Breast epithelium (tissue), 4 donors: ENCODE measurements at regions not wholly inside any gene's neighbourhood (a gene's known extent, or its start where the extent isn't known, plus 50 kb on each side); places are given as distances from the start of the nearest gene placed in this dataset.
A peak's percentile ranks its signal among the peaks of the same experiment; 100 is the strongest.

Source experiments
- DNase-seq, 2 donors: peaks; one replicate each; pipeline ENCODE4 v3.0.0-alpha.2; 2019; ENCODE audit warnings: low spot score in 2 of 2
- H3K27ac ChIP-seq, 2 donors: fragments of 200-600 bp; sonication (generic) in 1 of 2; one replicate each; pipeline ENCODE4 v1.5.1; 2016 to 2019; ENCODE audit warnings: mild to moderate bottlenecking in 1 of 2
- H3K27me3 ChIP-seq, 2 donors: fragments of 200-600 bp; sonication (generic) in 1 of 2; one replicate each; pipeline versions ENCODE4 v1.5.1 to v1.6.0; 2017 to 2019; ENCODE audit warnings: control low read depth in 1 of 2, mild to moderate bottlenecking in 1 of 2
- H3K36me3 ChIP-seq: fragments of 200-600 bp; one replicate; pipeline ENCODE4 v1.5.1; 2019
- H3K4me1 ChIP-seq, 2 donors: fragments of 200-600 bp; sonication (generic); one replicate each; pipeline ENCODE4 v1.5.1; 2016 to 2019; ENCODE audit warnings: control low read depth in 1 of 2
- H3K4me3 ChIP-seq, 3 donors: fragments of 200-600 bp; sonication (generic); 1 replicate in 2 of 3; 2 replicates in 1 of 3; pipeline ENCODE4 v1.5.1; 2016 to 2019; ENCODE audit warnings: mild to moderate bottlenecking in 3 of 3, moderate library complexity in 2 of 3
- H3K9me3 ChIP-seq, 2 donors: fragments of 200-600 bp; sonication (generic) in 1 of 2; one replicate each; pipeline ENCODE4 v1.5.1; 2016 to 2019; ENCODE audit warnings: control low read depth in 1 of 2
- CTCF ChIP-seq, 3 donors: fragments of 450-650 bp; IDR thresholded peaks; one replicate each; pipeline ENCODE4 v1.5.1; 2016 to 2017; ENCODE audit warnings: antibody characterized with exemption in 3 of 3, mild to moderate bottlenecking in 3 of 3, moderate library complexity in 3 of 3
- POLR2A ChIP-seq: fragments of 450-650 bp; IDR thresholded peaks from one replicate; pipeline ENCODE4 v1.6.1; 2016; ENCODE audit warnings: antibody characterized with exemption, mild to moderate bottlenecking, moderate library complexity
- POLR2AphosphoS5 ChIP-seq, 3 donors: sonication (generic); formaldehyde crosslinking; IDR thresholded peaks; one replicate each; pipeline ENCODE4 v1.6.1; 2017; ENCODE audit warnings: antibody characterized with exemption in 3 of 3
- intact Hi-C: fragments of 100-400 bp; cut with DNase I; formaldehyde crosslinking; loops from one replicate; pipeline ENCODE4 v1.15.1; 2023; ENCODE audit warnings: low total_unique reads

- Histone ChIP-seq H3K4me1 (no peaks in the 10 kb centered on the region), H3K27me3 (peaks cover 0 to 11% of the 10 kb centered on the region in 2 donors), H3K9me3 (no peaks in the 10 kb centered on the region), H3K4me3 (peak overlapping the region; percentile 3 to 46 (median 21)), H3K27ac (peak overlapping the region; percentile 68 to 91), H3K36me3 (no peaks in the 10 kb centered on the region)
- intact Hi-C loops = no loop called here
- DNase-seq = peak in 1 of 2 donors; percentile 30
- no peak for TF ChIP-seq POLR2AphosphoS5 (IDR thresholded peaks at IDR 0.05)
- no peak for TF ChIP-seq POLR2A
- no peak for TF ChIP-seq CTCF (IDR thresholded peaks at IDR 0.05)
Measured at GRCh38 chrX:9341291-9342201, 123.3 kb upstream of the TBL1X start.

- TF ChIP-seq CTCF (IDR thresholded peaks at IDR 0.05) (no peak), POLR2A (no peak), POLR2AphosphoS5 (IDR thresholded peaks at IDR 0.05) (no peak)
- peak; percentile 72 to 75 for DNase-seq
- Histone ChIP-seq H3K4me1 (no peaks in the 10 kb centered on the region), H3K27me3 (peaks cover 0 to 10% of the 10 kb centered on the region in 2 donors), H3K9me3 (no peaks in the 10 kb centered on the region), H3K36me3 (no peaks in the 10 kb centered on the region), H3K4me3 (peak overlapping the region in 1 of 3 donors; percentile 46), H3K27ac (peak overlapping the region; percentile 33 to 48)
- intact Hi-C loops = no loop called here
Measured at GRCh38 chrX:9342561-9343051, 122.3 kb upstream of the TBL1X start.

GRCh38 chrX:9343971-9344370, 120.9 kb upstream of the TBL1X start:
- Histone ChIP-seq H3K27me3 (peaks cover 0 to 10% of the 10 kb centered on the region in 2 donors), H3K4me3 (no peak overlapping the region), H3K27ac (no peak overlapping the region), H3K36me3 (no peaks in the 10 kb centered on the region), H3K4me1 (no peaks in the 10 kb centered on the region), H3K9me3 (no peaks in the 10 kb centered on the region)
- intact Hi-C loops = no loop called here
- DNase-seq = no peak
- no peak for TF ChIP-seq POLR2AphosphoS5 (IDR thresholded peaks at IDR 0.05)
- TF ChIP-seq CTCF (IDR thresholded peaks at IDR 0.05) = no peak
- TF ChIP-seq POLR2A = no peak

GRCh38 chrX:9345957-9346356, 118.9 kb upstream of the TBL1X start:
- Histone ChIP-seq H3K27ac (no peak overlapping the region), H3K36me3 (no peaks in the 10 kb centered on the region), H3K9me3 (no peaks in the 10 kb centered on the region), H3K4me1 (no peaks in the 10 kb centered on the region), H3K4me3 (no peak overlapping the region), H3K27me3 (peaks cover 0 to 5% of the 10 kb centered on the region in 2 donors)
- intact Hi-C loops = no loop called here
- DNase-seq = no peak
- no peak for TF ChIP-seq POLR2AphosphoS5 (IDR thresholded peaks at IDR 0.05)

GRCh38 chrX:9349572-9350494, 115.0 kb upstream of the TBL1X start:
- intact Hi-C loops = no loop called here
- no peaks in the 10 kb centered on the region for H3K9me3 ChIP-seq
- no peaks in the 10 kb centered on the region for H3K4me1 ChIP-seq
- H3K36me3 ChIP-seq = no peaks in the 10 kb centered on the region
- no peak for DNase-seq
- no peaks in the 10 kb centered on the region for H3K27me3 ChIP-seq
- TF ChIP-seq POLR2AphosphoS5 (IDR thresholded peaks at IDR 0.05) = no peak
- no peak for TF ChIP-seq POLR2A
- no peak for TF ChIP-seq CTCF (IDR thresholded peaks at IDR 0.05)
- no peak overlapping the region for H3K27ac ChIP-seq
- no peak overlapping the region for H3K4me3 ChIP-seq
